Upper lobe of right lung (tissue), 1 donor: ENCODE measurements at regions not wholly inside any gene's neighbourhood (a gene's known extent, or its start where the extent isn't known, plus 50 kb on each side); places are given as distances from the start of the nearest gene placed in this dataset.

Experiments
- ATAC-seq: fragments of 200-7000 bp; cut with Tn5 transposase; one replicate; pipeline ENCODE4 v1.9.1; 2020; ENCODE audit warnings: mild to moderate bottlenecking, moderate library complexity
- DNase-seq: peaks from one replicate; pipeline ENCODE4 v3.0.0-alpha.2; 2020
- H3K27ac ChIP-seq: fragments of 200-600 bp; one replicate; pipeline ENCODE4 v1.8.0; 2022
- H3K27me3 ChIP-seq: fragments of 200-600 bp; one replicate; pipeline ENCODE4 v1.8.0; 2022; ENCODE audit warnings: mild to moderate bottlenecking
- H3K36me3 ChIP-seq: fragments of 200-600 bp; one replicate; pipeline ENCODE4 v1.8.0; 2022
- H3K4me1 ChIP-seq: fragments of 200-600 bp; one replicate; pipeline ENCODE4 v1.8.0; 2022
- H3K4me3 ChIP-seq: fragments of 200-600 bp; one replicate; pipeline ENCODE4 v1.8.0; 2022; ENCODE audit warnings: mild to moderate bottlenecking
- H3K9me3 ChIP-seq: fragments of 200-600 bp; one replicate; pipeline ENCODE4 v1.8.0; 2022
- intact Hi-C: fragments of 100-400 bp; cut with DNase I; formaldehyde crosslinking; loops from one replicate; pipeline ENCODE4 v1.11.0; 2022
- TF ChIP-seq, protein P1 (sequence below): fragments of 200-600 bp; IDR thresholded peaks from one replicate; pipeline ENCODE4 v1.8.0; 2022; ENCODE audit warnings: antibody characterized with exemption
- donor health status: DM: no; HTN: yes; CAD: no; lungs with severe emphysema.

DNA sequence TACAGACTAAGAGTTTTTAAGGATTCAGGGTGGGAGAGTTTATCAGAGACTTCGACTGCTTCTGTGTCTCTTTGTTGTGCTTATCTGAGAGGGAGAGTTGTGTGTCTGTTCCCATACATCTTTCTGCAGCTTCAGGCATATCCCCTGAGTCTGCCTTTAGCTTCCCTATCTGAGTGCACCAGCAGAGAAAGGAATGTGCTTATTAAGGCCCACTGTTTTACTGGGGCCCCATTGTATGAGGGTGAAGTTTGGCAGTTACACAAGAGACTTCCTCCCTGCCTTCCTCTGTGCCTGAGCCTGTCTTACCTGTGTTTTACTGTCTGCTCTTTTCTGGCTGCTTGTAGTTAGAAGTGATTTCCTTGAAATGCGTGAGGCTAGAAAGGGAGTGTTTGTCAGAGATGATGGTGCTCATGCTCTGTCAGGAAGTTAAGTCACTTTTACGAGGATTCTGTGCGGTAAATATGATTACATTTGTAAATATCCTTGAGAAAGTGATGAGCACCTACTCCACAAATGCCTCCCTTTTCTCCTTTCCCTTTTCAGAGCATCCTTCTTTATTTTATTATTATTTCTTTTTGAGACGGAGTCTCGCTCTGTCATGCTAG lies 1228.9 kb upstream of the MIR17HG start:
- intact Hi-C loops = no loop called here
- TF ChIP-seq, protein P1, sequence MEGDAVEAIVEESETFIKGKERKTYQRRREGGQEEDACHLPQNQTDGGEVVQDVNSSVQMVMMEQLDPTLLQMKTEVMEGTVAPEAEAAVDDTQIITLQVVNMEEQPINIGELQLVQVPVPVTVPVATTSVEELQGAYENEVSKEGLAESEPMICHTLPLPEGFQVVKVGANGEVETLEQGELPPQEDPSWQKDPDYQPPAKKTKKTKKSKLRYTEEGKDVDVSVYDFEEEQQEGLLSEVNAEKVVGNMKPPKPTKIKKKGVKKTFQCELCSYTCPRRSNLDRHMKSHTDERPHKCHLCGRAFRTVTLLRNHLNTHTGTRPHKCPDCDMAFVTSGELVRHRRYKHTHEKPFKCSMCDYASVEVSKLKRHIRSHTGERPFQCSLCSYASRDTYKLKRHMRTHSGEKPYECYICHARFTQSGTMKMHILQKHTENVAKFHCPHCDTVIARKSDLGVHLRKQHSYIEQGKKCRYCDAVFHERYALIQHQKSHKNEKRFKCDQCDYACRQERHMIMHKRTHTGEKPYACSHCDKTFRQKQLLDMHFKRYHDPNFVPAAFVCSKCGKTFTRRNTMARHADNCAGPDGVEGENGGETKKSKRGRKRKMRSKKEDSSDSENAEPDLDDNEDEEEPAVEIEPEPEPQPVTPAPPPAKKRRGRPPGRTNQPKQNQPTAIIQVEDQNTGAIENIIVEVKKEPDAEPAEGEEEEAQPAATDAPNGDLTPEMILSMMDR = no peak
- Histone ChIP-seq H3K4me1 (no peaks in the 10 kb centered on the region), H3K4me3 (no peak overlapping the region), H3K27ac (no peak overlapping the region), H3K27me3 (no peaks in the 10 kb centered on the region), H3K9me3 (no peaks in the 10 kb centered on the region), H3K36me3 (no peaks in the 10 kb centered on the region)
- DNase-seq = no peak
- ATAC-seq = no peak

DNA sequence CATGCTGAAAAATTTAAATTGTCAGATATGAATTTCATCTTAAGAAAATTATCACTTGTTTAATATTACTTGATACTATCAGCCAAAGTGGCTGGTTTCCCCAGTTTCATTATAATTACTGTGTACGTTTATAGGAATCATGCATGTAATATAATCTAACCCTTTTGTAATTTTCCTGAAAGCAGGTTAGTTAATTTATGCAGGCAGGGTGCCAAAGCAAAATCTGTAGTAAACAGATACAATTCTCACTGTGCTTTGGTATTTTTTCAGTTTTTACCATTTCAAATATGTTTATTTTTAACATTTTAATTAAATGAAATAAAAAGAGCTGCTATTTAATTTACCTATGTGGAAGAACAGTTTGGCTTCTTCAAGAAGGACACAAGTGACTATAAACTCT lies 1227.5 kb upstream of the MIR17HG start:
- DNase-seq = no peak
- Histone ChIP-seq H3K27ac (no peak overlapping the region), H3K27me3 (no peaks in the 10 kb centered on the region), H3K9me3 (no peaks in the 10 kb centered on the region), H3K36me3 (no peaks in the 10 kb centered on the region), H3K4me1 (no peaks in the 10 kb centered on the region), H3K4me3 (no peak overlapping the region)
- TF ChIP-seq, protein P1 = no peak
- intact Hi-C loops = no loop called here
- no peak for ATAC-seq

DNA sequence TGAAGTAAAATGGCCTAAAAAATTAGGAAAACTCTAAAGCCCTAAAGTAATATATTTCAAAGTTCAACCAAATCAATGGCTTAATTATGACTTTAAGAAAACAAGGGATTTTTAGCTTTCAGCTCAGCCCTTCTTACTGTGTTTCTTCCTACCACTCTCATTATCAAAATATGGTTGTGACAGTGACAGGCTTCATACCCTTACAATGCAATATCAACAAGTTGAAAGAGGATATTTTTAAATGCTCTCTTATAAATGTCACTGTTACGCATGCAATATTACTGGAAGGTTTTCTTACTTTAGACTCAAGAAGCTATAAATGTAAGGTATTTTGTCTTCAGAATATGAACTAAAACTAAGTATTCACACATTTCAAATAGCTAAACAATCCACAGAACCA lies 1225.7 kb upstream of the MIR17HG start:
- TF ChIP-seq, protein P1 = no peak
- intact Hi-C loops = no loop called here
- H3K9me3 ChIP-seq = no peaks in the 10 kb centered on the region
- H3K4me3 ChIP-seq = no peak overlapping the region
- no peaks in the 10 kb centered on the region for H3K36me3 ChIP-seq
- H3K4me1 ChIP-seq = no peaks in the 10 kb centered on the region
- no peak overlapping the region for H3K27ac ChIP-seq
- ATAC-seq = no peak
- no peaks in the 10 kb centered on the region for H3K27me3 ChIP-seq
- no peak for DNase-seq

DNA sequence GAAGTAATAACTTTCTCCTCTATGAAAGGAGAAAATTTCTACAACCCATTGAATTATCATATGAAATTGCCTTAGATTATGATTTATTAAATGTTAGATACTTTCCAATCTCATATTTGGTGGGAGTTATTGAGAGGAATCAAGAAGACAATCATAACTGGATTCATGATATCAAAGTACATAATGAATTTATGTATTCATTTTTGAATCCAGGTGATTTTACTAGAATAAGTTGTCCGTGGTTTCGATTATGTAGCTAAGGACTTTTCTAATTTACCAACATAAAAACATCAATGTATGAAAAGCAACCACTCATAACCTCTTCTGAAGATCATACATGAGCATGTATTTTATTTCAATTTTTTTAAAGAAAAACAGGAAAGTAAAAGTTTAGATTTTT lies 1225.0 kb upstream of the MIR17HG start:
- no peaks in the 10 kb centered on the region for H3K36me3 ChIP-seq
- H3K4me1 ChIP-seq = no peaks in the 10 kb centered on the region
- H3K4me3 ChIP-seq = no peak overlapping the region
- TF ChIP-seq, protein P1 = no peak
- ATAC-seq (no peak), DNase-seq (no peak)
- H3K27me3 ChIP-seq = no peaks in the 10 kb centered on the region
- H3K27ac ChIP-seq = no peak overlapping the region
- H3K9me3 ChIP-seq = no peaks in the 10 kb centered on the region
- intact Hi-C loops = no loop called here

DNA sequence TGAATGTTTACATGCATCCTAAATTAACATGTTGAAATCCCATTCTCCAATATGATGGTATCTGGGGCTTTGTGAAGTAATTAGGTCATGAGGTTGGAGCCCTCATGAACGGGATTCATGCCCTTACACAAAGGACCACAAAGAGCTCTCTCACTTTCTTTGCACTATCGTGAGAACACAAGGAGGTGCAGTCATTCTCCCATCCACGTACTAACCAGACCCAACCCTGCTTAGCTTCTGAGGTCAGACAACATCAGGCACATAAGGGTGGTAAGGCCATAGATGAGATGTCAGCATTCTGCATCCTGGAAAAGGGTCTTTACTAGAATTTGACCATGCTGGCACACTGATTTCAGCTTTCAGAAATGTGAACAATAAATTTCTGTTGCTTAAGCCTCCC lies 1211.9 kb upstream of the MIR17HG start:
- intact Hi-C loops = no loop called here
- Histone ChIP-seq H3K9me3 (no peaks in the 10 kb centered on the region), H3K4me3 (no peak overlapping the region), H3K4me1 (no peaks in the 10 kb centered on the region), H3K36me3 (no peaks in the 10 kb centered on the region), H3K27ac (no peak overlapping the region), H3K27me3 (no peaks in the 10 kb centered on the region)
- ATAC-seq (no peak), DNase-seq (no peak)
- TF ChIP-seq, protein P1 = no peak

DNA sequence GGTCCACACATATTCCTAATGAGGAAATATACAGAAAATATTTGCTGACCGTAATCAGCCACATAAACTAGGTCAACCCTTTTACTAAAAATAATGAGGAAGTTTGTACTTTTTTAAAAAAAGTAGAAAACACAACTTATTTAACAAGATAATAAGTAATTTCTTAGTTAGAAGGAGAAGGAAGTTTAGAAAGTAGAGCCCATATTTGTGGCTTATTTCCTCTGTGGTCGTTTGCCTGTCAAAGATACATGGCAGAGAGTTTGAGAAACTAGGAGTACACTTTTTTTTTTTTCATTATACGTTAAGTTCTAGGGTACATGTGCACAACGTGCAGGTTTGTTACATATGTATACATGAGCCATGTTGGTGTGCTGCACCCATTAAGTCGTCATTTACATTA lies 1205.2 kb upstream of the MIR17HG start:
- Histone ChIP-seq H3K27me3 (no peaks in the 10 kb centered on the region), H3K4me1 (no peaks in the 10 kb centered on the region), H3K9me3 (no peaks in the 10 kb centered on the region), H3K4me3 (no peak overlapping the region), H3K27ac (no peak overlapping the region), H3K36me3 (no peaks in the 10 kb centered on the region)
- ATAC-seq = no peak
- DNase-seq = no peak
- TF ChIP-seq, protein P1 = no peak
- intact Hi-C loops = no loop called here
